ENCODE measurements at regions not wholly inside any gene's neighbourhood (a gene's known extent, or its start where the extent isn't known, plus 50 kb on each side); places are given as distances from the start of the nearest gene placed in this dataset.

DNA sequence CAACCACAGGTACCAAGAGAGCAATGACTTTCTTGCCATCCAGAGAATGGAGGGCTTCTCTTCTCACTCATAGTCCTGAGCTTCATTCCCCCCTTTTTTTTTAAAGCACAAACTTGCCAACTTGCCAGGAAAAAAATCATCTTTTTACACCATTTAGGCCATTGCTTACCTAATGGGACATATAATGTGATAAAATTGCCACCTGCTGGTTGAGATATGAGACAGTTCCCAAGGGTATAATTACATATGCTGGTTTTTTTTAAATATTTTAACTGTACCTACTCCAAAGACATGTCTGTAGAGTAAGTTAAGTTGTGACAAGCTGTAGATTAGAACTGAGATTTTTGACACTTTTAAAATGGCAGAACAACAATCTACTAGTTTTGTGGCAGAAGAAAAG lies 519.1 kb upstream of the SEL1L start:
- Mint-ChIP-seq H3K4me1 (ENCODE audit: unreplicated experiment) (no peaks in the 10 kb centered on the region), H3K36me3 (ENCODE audit: unreplicated experiment) (no peaks in the 10 kb centered on the region), H3K27me3 (ENCODE audit: unreplicated experiment) (no peaks in the 10 kb centered on the region), H3K9me3 (ENCODE audit: unreplicated experiment) (peaks cover 35% of the 10 kb centered on the region), H3K4me3 (ENCODE audit: unreplicated experiment) (no peak overlapping the region), H3K27ac (ENCODE audit: unreplicated experiment) (no peak overlapping the region)
- TF ChIP-seq, protein P1, sequence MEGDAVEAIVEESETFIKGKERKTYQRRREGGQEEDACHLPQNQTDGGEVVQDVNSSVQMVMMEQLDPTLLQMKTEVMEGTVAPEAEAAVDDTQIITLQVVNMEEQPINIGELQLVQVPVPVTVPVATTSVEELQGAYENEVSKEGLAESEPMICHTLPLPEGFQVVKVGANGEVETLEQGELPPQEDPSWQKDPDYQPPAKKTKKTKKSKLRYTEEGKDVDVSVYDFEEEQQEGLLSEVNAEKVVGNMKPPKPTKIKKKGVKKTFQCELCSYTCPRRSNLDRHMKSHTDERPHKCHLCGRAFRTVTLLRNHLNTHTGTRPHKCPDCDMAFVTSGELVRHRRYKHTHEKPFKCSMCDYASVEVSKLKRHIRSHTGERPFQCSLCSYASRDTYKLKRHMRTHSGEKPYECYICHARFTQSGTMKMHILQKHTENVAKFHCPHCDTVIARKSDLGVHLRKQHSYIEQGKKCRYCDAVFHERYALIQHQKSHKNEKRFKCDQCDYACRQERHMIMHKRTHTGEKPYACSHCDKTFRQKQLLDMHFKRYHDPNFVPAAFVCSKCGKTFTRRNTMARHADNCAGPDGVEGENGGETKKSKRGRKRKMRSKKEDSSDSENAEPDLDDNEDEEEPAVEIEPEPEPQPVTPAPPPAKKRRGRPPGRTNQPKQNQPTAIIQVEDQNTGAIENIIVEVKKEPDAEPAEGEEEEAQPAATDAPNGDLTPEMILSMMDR (IDR thresholded peaks at IDR 0.05): no peak
- DNase-seq (ENCODE audit: extremely low spot score, unreplicated experiment): no peak

DNA sequence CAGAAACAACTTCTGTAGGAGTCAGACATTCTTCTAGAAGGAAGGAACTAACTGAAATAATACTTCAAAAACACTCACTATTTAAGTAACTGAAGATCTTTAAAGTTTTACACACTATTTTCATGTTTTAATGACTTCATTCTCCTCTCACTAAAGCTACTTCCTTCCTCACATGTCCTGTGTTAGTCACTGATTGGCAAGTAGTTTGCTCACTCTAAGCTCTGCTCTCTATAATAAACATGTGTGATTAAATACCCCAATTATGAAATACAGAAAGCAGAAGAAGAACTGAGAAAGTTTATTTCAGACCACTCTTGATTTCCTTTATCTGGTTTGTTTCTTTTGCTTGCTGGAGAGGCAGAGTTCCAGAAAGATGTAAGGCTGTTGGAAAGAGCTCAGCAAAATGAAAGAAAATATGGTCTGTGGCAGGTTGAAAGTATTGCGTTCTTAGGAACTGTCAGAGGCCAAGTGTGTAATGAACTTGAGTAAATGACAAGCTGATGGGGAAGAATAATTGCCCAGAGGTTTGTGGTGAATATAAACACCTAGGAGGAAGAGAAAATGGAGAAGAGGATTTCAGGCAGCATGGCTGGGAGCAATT lies 522.0 kb upstream of the SEL1L start:
- no peaks in the 10 kb centered on the region for H3K36me3 Mint-ChIP-seq (ENCODE audit: unreplicated experiment)
- no peak for DNase-seq (ENCODE audit: extremely low spot score, unreplicated experiment)
- TF ChIP-seq, protein P1 (IDR thresholded peaks at IDR 0.05): no peak
- H3K4me1 Mint-ChIP-seq (ENCODE audit: unreplicated experiment): no peaks in the 10 kb centered on the region
- no peaks in the 10 kb centered on the region for H3K27me3 Mint-ChIP-seq (ENCODE audit: unreplicated experiment)
- H3K4me3 Mint-ChIP-seq (ENCODE audit: unreplicated experiment): no peak overlapping the region
- H3K27ac Mint-ChIP-seq (ENCODE audit: unreplicated experiment): no peak overlapping the region
- peaks cover 43% of the 10 kb centered on the region for H3K9me3 Mint-ChIP-seq (ENCODE audit: unreplicated experiment)

DNA sequence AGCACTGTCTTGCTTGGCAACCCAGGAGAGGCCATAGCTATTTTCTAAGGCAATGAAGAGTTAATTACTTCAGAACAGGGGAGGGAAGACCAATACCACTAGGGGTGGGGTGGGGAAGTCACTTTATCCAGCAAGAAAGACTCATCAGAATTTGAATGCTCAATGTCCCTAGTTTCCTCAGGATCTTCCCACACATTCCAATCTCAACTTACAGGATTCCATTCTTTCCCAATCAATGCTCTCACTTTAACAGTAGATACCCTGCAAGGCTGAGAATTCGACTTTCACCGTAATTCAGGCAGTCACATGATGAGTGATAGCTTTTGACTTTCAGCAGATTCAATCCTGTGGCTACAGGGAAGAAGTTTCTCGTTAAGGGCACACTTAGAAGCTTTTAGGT lies 526.6 kb upstream of the SEL1L start:
- Mint-ChIP-seq H3K9me3 (ENCODE audit: unreplicated experiment) (peaks cover 67% of the 10 kb centered on the region), H3K4me3 (ENCODE audit: unreplicated experiment) (no peak overlapping the region), H3K4me1 (ENCODE audit: unreplicated experiment) (no peaks in the 10 kb centered on the region), H3K27ac (ENCODE audit: unreplicated experiment) (no peak overlapping the region), H3K27me3 (ENCODE audit: unreplicated experiment) (no peaks in the 10 kb centered on the region), H3K36me3 (ENCODE audit: unreplicated experiment) (no peaks in the 10 kb centered on the region)
- no peak for DNase-seq (ENCODE audit: extremely low spot score, unreplicated experiment)
- TF ChIP-seq, protein P1 (IDR thresholded peaks at IDR 0.05): no peak

DNA sequence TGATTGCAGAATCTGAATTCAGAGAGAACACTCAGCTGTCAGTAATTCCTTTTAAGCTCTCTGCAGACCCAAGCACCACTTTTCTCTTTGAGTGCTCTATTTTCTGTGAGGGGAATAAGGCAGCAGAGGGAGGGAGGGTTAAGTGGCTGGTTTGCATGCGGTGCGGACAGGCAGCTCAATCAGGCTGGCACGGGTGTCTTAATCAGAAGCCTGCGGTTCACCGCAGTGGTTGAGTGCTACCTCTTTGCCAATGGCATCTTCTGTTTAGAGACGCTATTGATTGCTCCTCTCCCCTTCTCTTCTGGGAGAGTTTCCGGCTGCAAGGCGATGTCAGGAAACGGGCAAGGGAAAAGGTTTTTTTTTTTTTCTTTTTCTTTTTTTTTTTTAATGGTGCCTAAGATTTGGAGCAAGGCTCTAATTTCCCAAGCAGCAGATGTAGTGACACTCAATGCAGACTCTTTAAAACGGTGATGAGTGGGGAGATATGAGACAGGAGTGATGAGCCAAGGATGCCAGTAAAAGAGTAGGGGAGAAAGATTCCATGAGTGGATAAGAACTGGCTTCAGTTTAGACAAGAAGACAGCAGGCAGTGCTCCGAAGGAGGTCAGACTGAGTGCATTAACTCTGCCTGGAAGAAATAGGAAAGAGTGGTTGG lies 533.7 kb upstream of the SEL1L start:
- H3K4me1 Mint-ChIP-seq (ENCODE audit: unreplicated experiment): no peaks in the 10 kb centered on the region
- H3K9me3 Mint-ChIP-seq (ENCODE audit: unreplicated experiment): peaks cover 64% of the 10 kb centered on the region
- no peaks in the 10 kb centered on the region for H3K36me3 Mint-ChIP-seq (ENCODE audit: unreplicated experiment)
- H3K27me3 Mint-ChIP-seq (ENCODE audit: unreplicated experiment): no peaks in the 10 kb centered on the region
- no peak overlapping the region for H3K27ac Mint-ChIP-seq (ENCODE audit: unreplicated experiment)
- DNase-seq (ENCODE audit: extremely low spot score, unreplicated experiment): no peak
- no peak overlapping the region for H3K4me3 Mint-ChIP-seq (ENCODE audit: unreplicated experiment)
- TF ChIP-seq, protein P1 (IDR thresholded peaks at IDR 0.05): no peak

DNA sequence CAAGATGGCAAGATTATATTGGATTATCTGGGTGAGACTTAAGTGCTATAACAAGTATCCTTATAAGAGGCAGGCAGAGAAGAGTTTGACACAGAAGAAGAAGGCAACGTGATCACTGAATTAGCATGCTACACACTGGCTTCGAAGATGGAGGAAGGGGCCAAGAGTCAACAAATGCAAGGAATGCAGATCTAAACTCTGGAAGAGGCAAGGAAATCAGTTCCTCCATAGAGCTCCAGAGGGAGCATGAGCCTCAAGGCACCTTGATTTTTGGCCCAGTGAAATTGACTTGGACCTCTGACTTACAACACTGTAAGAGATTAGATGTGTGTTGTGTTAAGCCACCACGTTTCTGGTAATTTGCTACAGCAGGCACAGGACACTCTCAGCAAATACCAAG lies 536.4 kb upstream of the SEL1L start:
- H3K4me3 Mint-ChIP-seq (ENCODE audit: unreplicated experiment): no peak overlapping the region

More for the DNA sequence above, 536.4 kb upstream of the SEL1L start:
- H3K9me3 Mint-ChIP-seq (ENCODE audit: unreplicated experiment): peaks cover 42% of the 10 kb centered on the region
- no peaks in the 10 kb centered on the region for H3K36me3 Mint-ChIP-seq (ENCODE audit: unreplicated experiment)
- TF ChIP-seq, protein P1 (IDR thresholded peaks at IDR 0.05): no peak
- no peak for DNase-seq (ENCODE audit: extremely low spot score, unreplicated experiment)
- H3K4me1 Mint-ChIP-seq (ENCODE audit: unreplicated experiment): no peaks in the 10 kb centered on the region
- no peak overlapping the region for H3K27ac Mint-ChIP-seq (ENCODE audit: unreplicated experiment)
- no peaks in the 10 kb centered on the region for H3K27me3 Mint-ChIP-seq (ENCODE audit: unreplicated experiment)

All from osteocyte (in vitro differentiated cells).